K562 (cell line): ENCODE measurements at regions not wholly inside any gene's neighbourhood (a gene's known extent, or its start where the extent isn't known, plus 50 kb on each side); places are given as distances from the start of the nearest gene placed in this dataset.

Source experiments
- ATAC-seq: fragments of 200-7000 bp; cut with Tn5 transposase; 3 replicates; pipeline ENCODE4 v1.9.1; 2020; ENCODE audit warnings: moderate library complexity
- BruUV-seq: library from RNA; stranded (reverse); fragments of 400-500 nt; replicated peaks from 2 replicates; lab custom pipeline; 2021; lab: Mats Ljungman, UMichigan
- CTCF ChIA-PET: fragments of 300-600 bp; formaldehyde crosslinking; extraction: SDS; loops from one replicate; lab custom pipeline; 2021; ENCODE audit warnings: low intra/inter-chr PET ratio; lab: Yijun Ruan, JAX
- POLR2A ChIA-PET: fragments of 300-600, 350-650 bp; sonication (Branson Sonifier 250); formaldehyde crosslinking; extraction: SDS; loops from one replicate; lab custom pipeline; 2021; ENCODE audit warnings: antibody characterized with exemption, inconsistent platforms; lab: Yijun Ruan, JAX
- DNase-seq, 4 experiments: peaks; one replicate each; pipeline versions ENCODE4 v3.0.0 to v3.0.0-alpha.2; 2011 to 2018; ENCODE audit warnings: low spot score in 3 of 4, mixed read lengths in 3 of 4; ENCODE audit errors: extremely low read depth in 1 of 4
- FAIRE-seq: peaks from 2 replicates; lab custom pipeline; 2011; peaks lifted over from hg19 to GRCh38; lab: Jason Lieb, UNC
- H2AFZ ChIP-seq: 2 replicates; pipeline ENCODE4 v1.6.0; 2011; ENCODE audit warnings: low read depth, low read length, control low read depth, inconsistent platforms
- H3K27ac ChIP-seq: fragments of 200-600 bp; 3 replicates; pipeline ENCODE4 v1.8.0; 2011; ENCODE audit warnings: low read depth, mild to moderate bottlenecking, control low read depth, inconsistent platforms, low read length, moderate library complexity, mixed read lengths; ENCODE audit errors: extremely low read depth
- H3K27me3 ChIP-seq, 2 experiments: fragments of 300-600 bp in 1 of 2; 2 replicates in 1 of 2; 3 replicates in 1 of 2; pipeline versions ENCODE4 v1.6.0 to v1.8.0; 2011; ENCODE audit warnings: inconsistent platforms in 2 of 2, low read length in 2 of 2, mild to moderate bottlenecking in 1 of 2, mixed read lengths in 1 of 2, moderate library complexity in 1 of 2; ENCODE audit not compliant: control insufficient read depth in 2 of 2, insufficient read depth in 2 of 2
- H3K36me3 ChIP-seq: fragments of 300-600 bp; 3 replicates; pipeline ENCODE4 v1.8.0; 2011; ENCODE audit warnings: mild to moderate bottlenecking, low read length, inconsistent platforms; ENCODE audit not compliant: control insufficient read depth, insufficient read depth
- H3K4me1 ChIP-seq, 2 experiments: fragments of 200-600 bp in 1 of 2; replicated peaks in 1 of 2; 2 replicates in 1 of 2; 3 replicates in 1 of 2; pipeline versions ENCODE4 v1.5.1 to v1.8.0; 2011; ENCODE audit warnings: inconsistent platforms in 2 of 2, low read length in 2 of 2, mild to moderate bottlenecking in 1 of 2, mixed read lengths in 1 of 2, moderate library complexity in 1 of 2; ENCODE audit not compliant: control insufficient read depth in 2 of 2, insufficient read depth in 2 of 2
- H3K4me2 ChIP-seq: 2 replicates; pipeline ENCODE4 v1.6.1; 2011; ENCODE audit warnings: low read length, control low read depth, inconsistent platforms, mixed read lengths; ENCODE audit not compliant: insufficient read depth
- H3K4me3 ChIP-seq: fragments of 200-600 bp; sonication (generic), shearing (Covaris generic); 2 replicates; pipeline ENCODE4 v1.5.1; 2016; ENCODE audit warnings: control low read depth, inconsistent platforms
- H3K79me2 ChIP-seq: fragments of 200-600 bp; 3 replicates; pipeline ENCODE4 v1.8.0; 2011; ENCODE audit warnings: low read length, inconsistent platforms; ENCODE audit not compliant: control insufficient read depth, insufficient read depth
- H3K9ac ChIP-seq, 2 experiments: 2 replicates each; pipeline versions ENCODE4 v1.6.0 to v1.6.1; 2011; ENCODE audit warnings: low read depth in 2 of 2, low read length in 2 of 2, control low read depth in 1 of 2, inconsistent platforms in 1 of 2, mild to moderate bottlenecking in 1 of 2, mixed read lengths in 1 of 2; ENCODE audit not compliant: insufficient read depth in 1 of 2
- H3K9me1 ChIP-seq: one replicate; pipeline ENCODE4 v1.6.0; 2011; ENCODE audit warnings: inconsistent platforms, mild to moderate bottlenecking, low read length, moderate library complexity; ENCODE audit not compliant: control insufficient read depth, insufficient read depth
- H3K9me3 ChIP-seq: replicated peaks from 2 replicates; pipeline ENCODE4 v1.5.1; 2011; ENCODE audit warnings: low read depth, low read length, inconsistent platforms; ENCODE audit not compliant: control insufficient read depth, insufficient read depth
- H4K20me1 ChIP-seq: replicated peaks from 2 replicates; pipeline ENCODE4 v1.6.1; 2011; ENCODE audit warnings: low read length, inconsistent platforms, mixed read lengths; ENCODE audit not compliant: control insufficient read depth, insufficient read depth
- DPF2 ChIP-seq: fragments of 450-650 bp; IDR thresholded peaks from 2 replicates; pipeline ENCODE4 v1.6.1; 2016
- HDAC3 ChIP-seq: fragments of 450-650 bp; IDR thresholded peaks from 2 replicates; pipeline ENCODE4 v1.6.1; 2018; ENCODE audit warnings: borderline replicate concordance, mild to moderate bottlenecking, moderate library complexity; ENCODE audit not compliant: partially characterized antibody
- HES1 ChIP-seq: fragments of 450-650 bp; IDR thresholded peaks from 2 replicates; pipeline ENCODE4 v1.6.1; 2016; ENCODE audit warnings: low read depth, mild to moderate bottlenecking, moderate library complexity
- KAT8 ChIP-seq: fragments of 450-650 bp; IDR thresholded peaks from 2 replicates; pipeline ENCODE4 v1.6.1; 2016; ENCODE audit warnings: low read depth, mild to moderate bottlenecking
- NR2C1 ChIP-seq, 2 experiments: fragments of 450-650 bp; IDR thresholded peaks; 2 replicates each; pipeline ENCODE4 v1.6.1; 2017; ENCODE audit warnings: mild to moderate bottlenecking in 2 of 2, antibody characterized with exemption in 1 of 2, inconsistent platforms in 1 of 2, missing compliant biosample characterization in 1 of 2, missing genetic modification characterization in 1 of 2
- NR2C2 ChIP-seq, 2 experiments: fragments of 200-800 bp in 1 of 2; sonication (Bioruptor generic) in 1 of 2; sonication (generic) in 1 of 2; formaldehyde crosslinking in 1 of 2; IDR thresholded peaks; 2 replicates each; pipeline versions ENCODE4 v1.6.1 to v1.8.0; 2016 to 2022; ENCODE audit warnings: mild to moderate bottlenecking in 1 of 2, missing compliant biosample characterization in 1 of 2, missing genetic modification characterization in 1 of 2, missing genetic modification reagents in 1 of 2
- NR4A1 ChIP-seq, 2 experiments: fragments of 250-450 bp in 1 of 2; fragments of 450-650 bp in 1 of 2; sonication (Bioruptor Pico) in 1 of 2; IDR thresholded peaks; 2 replicates each; pipeline versions ENCODE4 v1.4.0 to v1.6.1; 2016 to 2020; ENCODE audit warnings: mild to moderate bottlenecking in 2 of 2, missing compliant biosample characterization in 1 of 2, missing genetic modification characterization in 1 of 2, moderate library complexity in 1 of 2
- PRMT5 ChIP-seq: sonication (generic); formaldehyde crosslinking; IDR thresholded peaks from 2 replicates; pipeline ENCODE4 v1.5.0; 2020; ENCODE audit warnings: missing genetic modification reagents
- RFX5 ChIP-seq: IDR thresholded peaks from 2 replicates; pipeline ENCODE4 v1.6.1; 2011; ENCODE audit warnings: low read depth, mild to moderate bottlenecking, improper control_type of control experiment, low read length
- THRB ChIP-seq: fragments of 450-650 bp; formaldehyde crosslinking; conservative IDR thresholded peaks from 2 replicates; pipeline ENCODE4 v1.4.0; 2022; ENCODE audit warnings: mild to moderate bottlenecking, missing genetic modification characterization
- YBX1 ChIP-seq: fragments of 450-650 bp; IDR thresholded peaks from 2 replicates; pipeline ENCODE4 v1.7.1; 2016; ENCODE audit warnings: mild to moderate bottlenecking
- ZBTB8A ChIP-seq: fragments of 450-650 bp; IDR thresholded peaks from 2 replicates; pipeline ENCODE4 v1.6.1; 2018; ENCODE audit warnings: mild to moderate bottlenecking, moderate library complexity; ENCODE audit not compliant: partially characterized antibody
- ZKSCAN1 ChIP-seq: fragments of 150-350 bp; IDR thresholded peaks from 2 replicates; pipeline ENCODE4 v1.6.1; 2016; ENCODE audit warnings: low read depth, low read length
- WGBS: fragments of 100-300 bp; shearing (Covaris generic); methylation state at CpG from one replicate; pipeline ENCODE4 v1.1.6; 2016; ENCODE audit warnings: low coverage, mixed read lengths; ENCODE audit not compliant: insufficient coverage; ENCODE audit errors: missing lambda C conversion rate; 5-methylcytosine and 5-hydroxymethylcytosine counted together
- in situ Hi-C: fragments of 300-500 bp; cut with MboI; formaldehyde crosslinking; loops from 4 replicates; pipeline ENCODE4 v1.15.0; 2018; ENCODE audit warnings: inconsistent platforms, mixed read lengths
- intact Hi-C: fragments of 100-400 bp; cut with micrococcal nuclease; formaldehyde crosslinking; loops from 2 replicates; pipeline ENCODE4 v1.14.2; 2022

GRCh38 chr22:26894766-26895485 lies 237.5 kb downstream of the MIAT start (continued):
- TF ChIP-seq NR2C1 (IDR thresholded peaks at IDR 0.05) (no peak), NR2C1 (tag; IDR thresholded peaks at IDR 0.05) (no peak)

- Histone ChIP-seq H3K27me3 (peaks cover 0 to 18% of the 10 kb centered on the region in 2 experiments; a peak in 2 of 5 replicates), H3K4me1 (no peaks in the 10 kb centered on the region), H3K4me3 (no peak overlapping the region), H3K9ac (no peak overlapping the region), H3K36me3 (no peaks in the 10 kb centered on the region), H3K4me2 (no peak overlapping the region), H4K20me1 (no peaks in the 10 kb centered on the region), H3K9me1 (no peaks in the 10 kb centered on the region), H3K9me3 (no peaks in the 10 kb centered on the region), H3K79me2 (no peaks in the 10 kb centered on the region), H2AFZ (no peak overlapping the region), H3K27ac (no peak overlapping the region)
- FAIRE-seq, result no peak
- in situ Hi-C loops (no loop called here), intact Hi-C loops (no loop called here)
- WGBS, result no CpG with 5 or more reads among the region's 1 CpG
- no TSS peak for BruUV-seq
- ChIA-PET POLR2A (no interaction called here), CTCF (no interaction called here)
- ATAC-seq, result no peak
- DNase-seq, result no peak
- no peak for TF ChIP-seq ZKSCAN1
- TF ChIP-seq PRMT5 (CRISPR knock-in tag), result no peak
- TF ChIP-seq ZBTB8A, result no peak
- TF ChIP-seq HDAC3, result no peak
- TF ChIP-seq KAT8, result no peak
- TF ChIP-seq THRB (CRISPR knock-in tag), result no peak
- TF ChIP-seq NR2C2 (CRISPR knock-in tag; IDR thresholded peaks at IDR 0.05), result no peak
- TF ChIP-seq NR2C2 (tag; IDR thresholded peaks at IDR 0.05), result no peak
- TF ChIP-seq NR4A1 (CRISPR knock-in tag; IDR thresholded peaks at IDR 0.05), result no peak
- TF ChIP-seq NR4A1 (tag; IDR thresholded peaks at IDR 0.05), result no peak
- no peak for TF ChIP-seq RFX5
- TF ChIP-seq YBX1, result no peak
- no peak for TF ChIP-seq DPF2
- no peak for TF ChIP-seq HES1
Measured at GRCh38 chr22:26897384-26897783, 240.0 kb downstream of the MIAT start.
